Muscle of back (tissue), 3 donors: ENCODE measurements at regions not wholly inside any gene's neighbourhood (a gene's known extent, or its start where the extent isn't known, plus 50 kb on each side); places are given as distances from the start of the nearest gene placed in this dataset.
A peak's percentile ranks its signal among the peaks of the same experiment; 100 is the strongest.

Experiments
- DNase-seq, 3 donors: peaks; one replicate each; pipeline versions ENCODE4 v3.0.0 to v3.0.0-alpha.2; 2013

- no peak for DNase-seq
Measured at GRCh38 chr6:110033101-110033500, 55.0 kb downstream of the GPR6 start.

- DNase-seq, result peak in 1 of 3 donors; percentile 14
Measured at GRCh38 chr6:110033749-110034666, 55.9 kb downstream of the GPR6 start.

GRCh38 chr6:110034667-110035036, 56.5 kb downstream of the GPR6 start:
- no peak for DNase-seq

- no peak for DNase-seq
Measured at GRCh38 chr6:110035321-110035720, 57.2 kb downstream of the GPR6 start.

- no peak for DNase-seq
Measured at GRCh38 chr6:110036408-110037302, 58.5 kb downstream of the GPR6 start.

GRCh38 chr6:110037726-110038295, 59.7 kb downstream of the GPR6 start:
- no peak for DNase-seq

- DNase-seq, result peak; percentile 85 to 93 (median 89)
Measured at GRCh38 chr6:110039364-110039980, 61.4 kb downstream of the GPR6 start.

- peak in 2 of 3 donors; percentile 20 to 45 for DNase-seq
Measured at GRCh38 chr6:110039981-110040383, 61.9 kb downstream of the GPR6 start.

- DNase-seq, result no peak
Measured at GRCh38 chr6:110040716-110041115, 62.6 kb downstream of the GPR6 start.

- DNase-seq, result no peak
Measured at GRCh38 chr6:110041126-110041525, 63.0 kb downstream of the GPR6 start.

- DNase-seq, result no peak
Measured at GRCh38 chr6:110041830-110042229, 63.7 kb downstream of the GPR6 start.

GRCh38 chr6:110042670-110043296, 64.7 kb downstream of the GPR6 start:
- DNase-seq, result no peak

- DNase-seq, result no peak
Measured at GRCh38 chr6:110043366-110043994, 65.4 kb downstream of the GPR6 start.

GRCh38 chr6:110044096-110044495, 66.0 kb downstream of the GPR6 start:
- DNase-seq, result no peak

- DNase-seq, result no peak
Measured at GRCh38 chr6:110044622-110045021, 66.5 kb downstream of the GPR6 start.

- no peak for DNase-seq
Measured at GRCh38 chr6:110048221-110048875, 70.2 kb downstream of the GPR6 start.

GRCh38 chr6:110049696-110050439, 71.8 kb downstream of the GPR6 start:
- no peak for DNase-seq
